ENCODE measurements at regions not wholly inside any gene's neighbourhood (a gene's known extent, or its start where the extent isn't known, plus 50 kb on each side); places are given as distances from the start of the nearest gene placed in this dataset.

DNA sequence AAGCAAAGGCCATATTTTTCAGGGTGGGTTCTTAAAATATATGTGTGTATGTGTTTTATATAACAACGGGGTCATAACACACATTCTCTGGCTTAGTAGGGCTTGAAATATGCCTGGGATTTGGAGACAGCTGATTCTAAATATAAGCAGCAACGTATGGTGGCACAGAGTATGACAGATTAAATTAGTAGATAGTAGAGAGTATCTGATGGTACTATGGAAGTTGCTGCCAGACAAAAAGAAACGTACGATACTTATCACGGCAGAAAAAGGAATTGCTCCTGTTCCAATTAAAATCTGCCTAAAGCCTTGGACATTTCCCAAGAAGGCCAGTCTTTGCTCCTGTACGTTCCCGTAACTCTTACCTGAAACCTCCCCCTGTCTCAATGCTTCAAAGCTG is 607.9 kb upstream of the ID2 start:
- peaks cover 5% of the 10 kb centered on the region; the same call in 1 of the 2 replicates for H3K9me3 ChIP-seq (ENCODE audit: insufficient read depth, low read depth, low read length)

DNA sequence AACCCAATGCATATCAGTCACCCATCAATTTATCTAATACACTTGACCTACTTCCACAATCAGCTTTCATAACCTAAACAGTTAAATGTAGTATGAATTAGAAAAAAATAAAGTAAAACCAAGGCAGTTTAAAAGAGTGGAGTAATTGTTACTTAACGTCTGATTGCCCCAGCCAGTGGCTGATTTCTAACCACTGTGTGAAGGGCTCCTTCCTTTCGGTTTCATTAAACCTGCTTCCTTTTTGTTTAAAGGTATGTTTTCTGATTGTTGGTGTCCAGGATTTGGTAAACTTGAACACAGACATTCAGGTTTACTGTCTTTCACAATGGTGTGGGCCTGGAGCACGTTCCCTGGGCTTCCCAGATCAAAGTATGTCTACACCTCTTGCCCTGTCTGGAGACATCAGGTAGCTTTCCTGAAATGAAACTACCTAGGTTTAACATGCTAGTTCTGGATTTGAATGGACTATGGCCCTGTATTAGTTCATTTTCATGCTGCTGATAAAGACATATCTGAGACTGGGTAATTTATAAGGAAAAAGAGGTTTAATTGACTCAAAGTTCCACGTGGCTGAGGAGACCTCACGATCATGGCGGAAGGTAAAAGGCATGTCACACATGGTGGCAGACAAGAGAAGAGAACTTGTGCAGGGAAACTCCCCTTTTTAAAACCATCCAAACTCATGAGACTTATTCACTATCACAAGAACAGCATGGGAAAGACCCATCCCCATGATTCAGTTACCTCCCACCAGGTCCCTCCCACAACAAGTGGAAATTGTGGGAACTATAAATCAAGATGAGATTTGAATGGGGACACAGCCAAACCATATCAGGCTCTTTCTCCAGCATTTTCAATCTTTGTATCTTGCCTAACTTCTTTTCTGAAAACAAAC is 605.2 kb upstream of the ID2 start:
- no peaks in the 10 kb centered on the region for H3K27me3 ChIP-seq (ENCODE audit: insufficient read depth, low read length, poor library complexity, severe bottlenecking)
- no peak for TF ChIP-seq EZH2phosphoT487 (IDR thresholded peaks at IDR 0.05; ENCODE audit: borderline replicate concordance)
- TF ChIP-seq, protein P1, sequence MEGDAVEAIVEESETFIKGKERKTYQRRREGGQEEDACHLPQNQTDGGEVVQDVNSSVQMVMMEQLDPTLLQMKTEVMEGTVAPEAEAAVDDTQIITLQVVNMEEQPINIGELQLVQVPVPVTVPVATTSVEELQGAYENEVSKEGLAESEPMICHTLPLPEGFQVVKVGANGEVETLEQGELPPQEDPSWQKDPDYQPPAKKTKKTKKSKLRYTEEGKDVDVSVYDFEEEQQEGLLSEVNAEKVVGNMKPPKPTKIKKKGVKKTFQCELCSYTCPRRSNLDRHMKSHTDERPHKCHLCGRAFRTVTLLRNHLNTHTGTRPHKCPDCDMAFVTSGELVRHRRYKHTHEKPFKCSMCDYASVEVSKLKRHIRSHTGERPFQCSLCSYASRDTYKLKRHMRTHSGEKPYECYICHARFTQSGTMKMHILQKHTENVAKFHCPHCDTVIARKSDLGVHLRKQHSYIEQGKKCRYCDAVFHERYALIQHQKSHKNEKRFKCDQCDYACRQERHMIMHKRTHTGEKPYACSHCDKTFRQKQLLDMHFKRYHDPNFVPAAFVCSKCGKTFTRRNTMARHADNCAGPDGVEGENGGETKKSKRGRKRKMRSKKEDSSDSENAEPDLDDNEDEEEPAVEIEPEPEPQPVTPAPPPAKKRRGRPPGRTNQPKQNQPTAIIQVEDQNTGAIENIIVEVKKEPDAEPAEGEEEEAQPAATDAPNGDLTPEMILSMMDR (conservative IDR thresholded peaks at IDR 0.05; ENCODE audit: low read length), result no peak
- peaks cover 5% of the 10 kb centered on the region; the same call in 1 of the 2 replicates for H3K9me3 ChIP-seq (ENCODE audit: insufficient read depth, low read depth, low read length)
- H3K9ac ChIP-seq (ENCODE audit: low read depth, low read length, poor library complexity, severe bottlenecking), result no peak overlapping the region
- no peaks in the 10 kb centered on the region for H3F3A ChIP-seq (ENCODE audit: low read depth)
- no peaks in the 10 kb centered on the region for H3K9me2 ChIP-seq (replicated peaks; ENCODE audit: low read depth, low read length)
- no peaks in the 10 kb centered on the region for H3K36me3 ChIP-seq (ENCODE audit: insufficient read depth, low read length)
- H3K4me1 ChIP-seq (ENCODE audit: insufficient read depth, low read length, poor library complexity, severe bottlenecking), result no peaks in the 10 kb centered on the region
- no peaks in the 10 kb centered on the region for H4K20me1 ChIP-seq (ENCODE audit: insufficient read depth, low read length, poor library complexity, severe bottlenecking)
- H2AFZ ChIP-seq (ENCODE audit: low read length), result no peak overlapping the region
- H3K4me3 ChIP-seq (ENCODE audit: low read length, poor library complexity, severe bottlenecking), result no peak overlapping the region
- H3K4me2 ChIP-seq (ENCODE audit: low read depth, low read length, poor library complexity, severe bottlenecking), result no peak overlapping the region
- no peaks in the 10 kb centered on the region for H3K79me2 ChIP-seq (ENCODE audit: insufficient read depth, low read length)

More for the DNA sequence above, 607.9 kb upstream of the ID2 start:
- H3K4me1 ChIP-seq (ENCODE audit: insufficient read depth, low read length, poor library complexity, severe bottlenecking), result no peaks in the 10 kb centered on the region
- H3K36me3 ChIP-seq (ENCODE audit: insufficient read depth, low read length), result no peaks in the 10 kb centered on the region
- no peaks in the 10 kb centered on the region for H3K79me2 ChIP-seq (ENCODE audit: insufficient read depth, low read length)
- H4K20me1 ChIP-seq (ENCODE audit: insufficient read depth, low read length, poor library complexity, severe bottlenecking), result no peaks in the 10 kb centered on the region
- no peaks in the 10 kb centered on the region for H3K9me2 ChIP-seq (replicated peaks; ENCODE audit: low read depth, low read length)
- no peak overlapping the region for H3K4me2 ChIP-seq (ENCODE audit: low read depth, low read length, poor library complexity, severe bottlenecking)
- no peaks in the 10 kb centered on the region for H3F3A ChIP-seq (ENCODE audit: low read depth)
- H2AFZ ChIP-seq (ENCODE audit: low read length), result no peak overlapping the region
- H3K4me3 ChIP-seq (ENCODE audit: low read length, poor library complexity, severe bottlenecking), result no peak overlapping the region
- H3K9ac ChIP-seq (ENCODE audit: low read depth, low read length, poor library complexity, severe bottlenecking), result no peak overlapping the region
- TF ChIP-seq EZH2phosphoT487 (IDR thresholded peaks at IDR 0.05; ENCODE audit: borderline replicate concordance), result no peak
- TF ChIP-seq, protein P1 (conservative IDR thresholded peaks at IDR 0.05; ENCODE audit: low read length), result no peak
- H3K27me3 ChIP-seq (ENCODE audit: insufficient read depth, low read length, poor library complexity, severe bottlenecking), result no peaks in the 10 kb centered on the region

DNA sequence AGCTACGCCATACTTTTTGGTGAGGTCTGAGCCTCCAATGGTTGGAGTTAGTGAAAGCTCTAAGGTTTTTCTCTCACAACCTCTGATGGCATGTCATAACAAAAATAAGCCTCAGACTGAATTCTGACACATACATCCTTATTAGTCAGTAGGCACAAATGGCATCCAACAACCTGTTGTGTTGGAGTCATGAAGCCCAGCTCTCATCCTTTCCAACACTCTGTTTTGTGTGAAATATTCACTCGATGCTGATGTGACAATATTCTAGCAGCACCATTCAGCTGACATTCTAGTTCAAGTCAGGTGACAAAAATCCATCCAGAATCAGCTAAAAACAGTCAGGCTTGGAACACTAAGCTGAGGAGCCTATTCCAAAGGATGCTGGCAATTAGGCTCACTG is 603.2 kb upstream of the ID2 start:
- Histone ChIP-seq H3K36me3 (ENCODE audit: insufficient read depth, low read length) (no peaks in the 10 kb centered on the region), H3K9ac (ENCODE audit: low read depth, low read length, poor library complexity, severe bottlenecking) (no peak overlapping the region), H4K20me1 (ENCODE audit: insufficient read depth, low read length, poor library complexity, severe bottlenecking) (no peaks in the 10 kb centered on the region), H2AFZ (ENCODE audit: low read length) (no peak overlapping the region), H3K27me3 (ENCODE audit: insufficient read depth, low read length, poor library complexity, severe bottlenecking) (no peaks in the 10 kb centered on the region), H3K9me3 (ENCODE audit: insufficient read depth, low read depth, low read length) (peaks cover 5% of the 10 kb centered on the region; the same call in 1 of the 2 replicates), H3K4me3 (ENCODE audit: low read length, poor library complexity, severe bottlenecking) (no peak overlapping the region), H3K9me2 (replicated peaks; ENCODE audit: low read depth, low read length) (no peaks in the 10 kb centered on the region), H3K79me2 (ENCODE audit: insufficient read depth, low read length) (no peaks in the 10 kb centered on the region), H3K4me2 (ENCODE audit: low read depth, low read length, poor library complexity, severe bottlenecking) (no peak overlapping the region), H3F3A (ENCODE audit: low read depth) (no peaks in the 10 kb centered on the region), H3K4me1 (ENCODE audit: insufficient read depth, low read length, poor library complexity, severe bottlenecking) (no peaks in the 10 kb centered on the region)
- TF ChIP-seq, protein P1 (conservative IDR thresholded peaks at IDR 0.05; ENCODE audit: low read length), result no peak
- no peak for TF ChIP-seq EZH2phosphoT487 (IDR thresholded peaks at IDR 0.05; ENCODE audit: borderline replicate concordance)

Measured in Loucy (cell line).